RWPE1 (cell line): ENCODE measurements at regions not wholly inside any gene's neighbourhood (a gene's known extent, or its start where the extent isn't known, plus 50 kb on each side); places are given as distances from the start of the nearest gene placed in this dataset.

Source experiments
- CTCF ChIA-PET: fragments of 350-600 bp; sonication (Branson Sonifier 250); formaldehyde crosslinking; extraction: SDS; loops from one replicate; lab custom pipeline; 2021; lab: Yijun Ruan, JAX
- POLR2A ChIA-PET: fragments of 400-600 bp; formaldehyde crosslinking; extraction: SDS; loops from one replicate; lab custom pipeline; 2020; ENCODE audit warnings: antibody characterized with exemption; ENCODE audit not compliant: low non-redundant PET; lab: Yijun Ruan, JAX
- DNase-seq: peaks from one replicate; pipeline ENCODE4 v3.0.0; 2012; ENCODE audit warnings: low spot score
- H3K27ac ChIP-seq: fragments of 450-650 bp; 2 replicates; pipeline ENCODE4 v1.5.1; 2017
- TF ChIP-seq, protein P1 (sequence below): fragments of 450-650 bp; conservative IDR thresholded peaks from 2 replicates; pipeline ENCODE4 v1.5.1; 2017; ENCODE audit warnings: low read depth, mild to moderate bottlenecking

DNA sequence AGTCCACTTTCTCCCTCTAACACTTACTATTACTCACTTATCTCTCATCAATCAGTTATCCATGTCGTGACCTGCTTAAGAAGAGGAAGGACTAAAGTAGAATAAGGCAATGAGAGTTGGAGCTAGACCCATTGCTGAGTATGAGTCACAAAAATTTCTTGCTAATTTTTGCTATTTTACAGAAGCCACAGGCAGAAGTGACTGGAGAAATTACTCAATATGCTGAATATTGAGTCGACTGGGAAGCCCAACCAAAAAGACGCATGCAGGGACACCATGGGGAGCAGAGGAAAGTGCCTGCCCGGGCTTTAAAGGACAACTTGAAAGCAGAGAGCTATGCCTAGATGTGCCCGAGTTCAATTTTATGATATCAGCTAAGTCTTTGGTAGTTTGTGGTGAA lies 115.4 kb upstream of the FOXG1 start:
- ChIA-PET POLR2A (no interaction called here), CTCF (interaction anchor here (0.5 to 0.7 kb wide), 2 partner anchors 809 to 1667 kb away, joined by 4 to 6 read pairs; no protein-coding TSS in a partner anchor)
- peak; percentile 42 for DNase-seq
- no peak overlapping the region for H3K27ac ChIP-seq
- TF ChIP-seq, protein P1, sequence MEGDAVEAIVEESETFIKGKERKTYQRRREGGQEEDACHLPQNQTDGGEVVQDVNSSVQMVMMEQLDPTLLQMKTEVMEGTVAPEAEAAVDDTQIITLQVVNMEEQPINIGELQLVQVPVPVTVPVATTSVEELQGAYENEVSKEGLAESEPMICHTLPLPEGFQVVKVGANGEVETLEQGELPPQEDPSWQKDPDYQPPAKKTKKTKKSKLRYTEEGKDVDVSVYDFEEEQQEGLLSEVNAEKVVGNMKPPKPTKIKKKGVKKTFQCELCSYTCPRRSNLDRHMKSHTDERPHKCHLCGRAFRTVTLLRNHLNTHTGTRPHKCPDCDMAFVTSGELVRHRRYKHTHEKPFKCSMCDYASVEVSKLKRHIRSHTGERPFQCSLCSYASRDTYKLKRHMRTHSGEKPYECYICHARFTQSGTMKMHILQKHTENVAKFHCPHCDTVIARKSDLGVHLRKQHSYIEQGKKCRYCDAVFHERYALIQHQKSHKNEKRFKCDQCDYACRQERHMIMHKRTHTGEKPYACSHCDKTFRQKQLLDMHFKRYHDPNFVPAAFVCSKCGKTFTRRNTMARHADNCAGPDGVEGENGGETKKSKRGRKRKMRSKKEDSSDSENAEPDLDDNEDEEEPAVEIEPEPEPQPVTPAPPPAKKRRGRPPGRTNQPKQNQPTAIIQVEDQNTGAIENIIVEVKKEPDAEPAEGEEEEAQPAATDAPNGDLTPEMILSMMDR: no peak

DNA sequence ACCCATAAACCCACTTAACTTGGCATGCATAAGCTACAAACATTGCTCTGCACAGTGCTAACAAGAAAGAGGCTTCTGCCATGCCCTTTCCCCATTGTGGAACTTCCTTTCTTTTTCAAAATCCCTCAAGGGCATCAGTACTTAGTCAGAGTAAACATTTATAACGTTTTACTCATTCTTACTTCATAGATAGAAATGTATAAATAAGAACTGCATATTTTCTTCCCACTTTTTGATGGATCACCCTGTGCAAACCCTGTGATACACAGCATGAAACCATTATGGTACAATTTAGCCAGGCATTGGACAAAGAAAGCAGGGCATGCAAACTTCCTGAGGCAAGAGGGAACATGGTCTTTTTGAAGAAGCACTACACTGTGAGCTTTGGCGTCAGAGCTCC lies 113.8 kb upstream of the FOXG1 start:
- ChIA-PET POLR2A (no interaction called here), CTCF (no interaction called here)
- no peak overlapping the region for H3K27ac ChIP-seq
- peak; percentile 69 for DNase-seq
- TF ChIP-seq, protein P1: no peak

DNA sequence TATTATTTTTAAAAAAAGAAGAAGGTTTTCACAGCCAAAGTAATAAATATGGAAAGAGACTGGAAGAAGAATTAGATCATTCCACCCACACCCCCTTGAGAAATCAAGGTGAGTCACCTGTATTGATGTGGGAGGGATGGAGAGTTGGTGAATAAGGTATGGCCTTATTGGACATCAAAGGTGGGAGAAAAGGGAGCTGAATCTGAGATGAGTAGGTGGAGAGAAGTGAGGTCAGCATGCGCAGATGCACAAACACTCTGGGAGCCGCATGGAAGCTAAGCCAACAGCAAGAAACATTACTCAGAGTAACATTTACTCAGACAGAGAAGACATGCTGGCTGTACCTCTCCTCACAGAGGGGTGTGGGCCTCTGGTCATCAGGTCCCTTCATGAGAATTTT lies 113.1 kb upstream of the FOXG1 start:
- ChIA-PET CTCF (interaction anchor here (0.6 kb wide), 1 partner anchor 18 kb away, joined by 4 read pairs; no protein-coding TSS in a partner anchor), POLR2A (no interaction called here)
- H3K27ac ChIP-seq: no peak overlapping the region
- DNase-seq: peak; percentile 91
- TF ChIP-seq, protein P1: no peak

DNA sequence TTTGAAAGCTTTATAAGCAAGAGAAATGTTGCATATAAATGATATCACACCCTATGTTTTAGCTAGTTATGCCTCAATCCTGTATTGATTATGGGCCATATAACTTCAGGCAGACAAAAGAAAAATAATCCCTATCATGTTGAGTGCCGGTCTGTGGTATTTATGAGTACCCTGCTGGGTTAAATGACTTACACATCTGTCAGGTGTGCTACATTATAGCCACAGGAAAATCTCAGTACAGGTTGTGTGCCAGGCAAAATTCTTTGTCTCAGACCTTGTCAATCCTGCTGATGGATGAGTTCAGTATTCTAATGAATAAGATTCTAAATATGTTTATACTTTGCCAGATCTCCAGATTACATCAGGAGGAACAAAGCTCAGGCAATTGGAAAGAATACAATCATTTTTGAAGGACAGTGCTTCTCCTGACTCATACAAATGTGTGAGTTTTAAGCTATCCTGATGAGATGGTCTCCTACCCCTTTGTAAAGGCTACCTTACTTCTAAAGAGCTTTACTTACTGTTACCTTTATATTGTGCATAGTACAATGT lies 109.8 kb upstream of the FOXG1 start:
- CTCF ChIA-PET: interaction anchor here (0.6 kb wide), 1 partner anchor 10 kb away, joined by 3 read pairs; no protein-coding TSS in a partner anchor

DNA sequence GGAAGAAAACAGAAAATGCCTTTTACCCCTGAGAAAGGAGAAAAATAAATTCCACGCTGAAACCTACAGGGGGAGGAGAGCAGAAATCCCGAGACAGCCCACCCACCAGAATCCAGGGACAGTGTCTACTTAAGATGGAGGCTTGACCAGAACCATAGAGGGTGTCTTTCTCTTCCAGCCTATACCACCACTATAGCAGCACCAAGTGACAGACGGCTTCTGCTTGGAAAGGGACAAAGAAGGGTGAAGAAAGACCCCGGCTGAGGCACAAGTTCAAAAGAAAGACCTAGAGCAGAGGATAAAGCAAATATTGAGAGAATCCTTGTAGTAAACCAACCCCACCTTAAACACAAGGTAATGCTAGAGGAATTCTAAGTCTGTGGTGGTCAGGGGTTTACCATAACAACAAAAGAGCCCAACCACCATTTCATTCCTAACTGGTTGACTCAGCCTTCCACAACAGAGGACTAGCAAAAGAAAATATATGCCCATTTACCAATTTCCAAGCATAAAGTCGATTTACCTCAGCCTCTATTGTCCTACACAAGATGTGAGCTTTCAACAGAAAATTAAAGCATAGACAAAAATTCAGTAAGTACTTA lies 105.3 kb upstream of the FOXG1 start:
- TF ChIP-seq, protein P1: no peak
- ChIA-PET CTCF (no interaction called here), POLR2A (no interaction called here)
- peak; percentile 71 for DNase-seq
- no peak overlapping the region for H3K27ac ChIP-seq

More for the DNA sequence above, 109.8 kb upstream of the FOXG1 start:
- no peak overlapping the region for H3K27ac ChIP-seq
- peak; percentile 26 for DNase-seq
- POLR2A ChIA-PET: no interaction called here
- TF ChIP-seq, protein P1: no peak

DNA sequence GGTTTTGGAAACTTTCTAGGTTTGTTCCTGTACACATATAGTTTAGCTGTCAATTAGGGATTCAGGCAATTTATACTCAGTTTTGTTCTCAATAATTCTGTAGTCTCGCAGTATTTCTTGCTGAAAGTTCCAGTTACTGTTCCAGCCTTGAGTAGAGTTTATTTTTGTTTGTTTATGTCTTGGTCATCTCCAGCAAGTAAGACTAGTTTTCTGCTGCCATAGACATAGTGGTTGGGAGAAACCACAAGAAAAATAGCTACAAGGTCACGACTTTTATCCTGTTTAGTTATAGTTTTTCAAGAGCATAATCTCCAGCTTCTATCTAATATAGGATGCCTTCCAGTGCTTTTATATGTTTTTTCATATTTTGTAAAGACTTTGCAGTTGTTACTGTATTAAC lies 99.6 kb upstream of the FOXG1 start:
- POLR2A ChIA-PET: no interaction called here
- H3K27ac ChIP-seq: no peak overlapping the region

More for the DNA sequence above, 99.6 kb upstream of the FOXG1 start:
- CTCF ChIA-PET: no interaction called here
- TF ChIP-seq, protein P1: no peak
- DNase-seq: no peak
